ENCODE measurements at regions not wholly inside any gene's neighbourhood (a gene's known extent, or its start where the extent isn't known, plus 50 kb on each side); places are given as distances from the start of the nearest gene placed in this dataset.

- BruUV-seq (replicated peaks) = no TSS peak
- ChIA-PET CTCF (ENCODE audit: unreplicated experiment) (no interaction called here), POLR2A (interaction anchor here (0.6 kb wide), 1 partner anchor 27 kb away, joined by 3 read pairs; no protein-coding TSS in a partner anchor)
- H3K9me3 ChIP-seq (ENCODE audit: low read length) = no peaks in the 10 kb centered on the region
- no peak overlapping the region for H3K4me3 ChIP-seq (ENCODE audit: low read depth, low read length, poor library complexity, severe bottlenecking)
- DNase-seq (ENCODE audit: low spot score) = no peak
- intact Hi-C loops (cut with micrococcal nuclease; ENCODE audit: unreplicated experiment) = no loop called here
- no peaks in the 10 kb centered on the region for H3K36me3 ChIP-seq (ENCODE audit: insufficient read depth, low read length)
- H3K79me2 ChIP-seq (ENCODE audit: insufficient read depth, low read depth, low read length) = no peaks in the 10 kb centered on the region
- no peaks in the 10 kb centered on the region for H3K9me2 ChIP-seq (ENCODE audit: insufficient read depth, low read length)
- no peaks in the 10 kb centered on the region for H4K20me1 ChIP-seq (ENCODE audit: insufficient read depth, low read length)
- no peak overlapping the region for H3K27ac ChIP-seq (ENCODE audit: low read depth, low read length, poor library complexity, severe bottlenecking)
- TF ChIP-seq, protein P1, sequence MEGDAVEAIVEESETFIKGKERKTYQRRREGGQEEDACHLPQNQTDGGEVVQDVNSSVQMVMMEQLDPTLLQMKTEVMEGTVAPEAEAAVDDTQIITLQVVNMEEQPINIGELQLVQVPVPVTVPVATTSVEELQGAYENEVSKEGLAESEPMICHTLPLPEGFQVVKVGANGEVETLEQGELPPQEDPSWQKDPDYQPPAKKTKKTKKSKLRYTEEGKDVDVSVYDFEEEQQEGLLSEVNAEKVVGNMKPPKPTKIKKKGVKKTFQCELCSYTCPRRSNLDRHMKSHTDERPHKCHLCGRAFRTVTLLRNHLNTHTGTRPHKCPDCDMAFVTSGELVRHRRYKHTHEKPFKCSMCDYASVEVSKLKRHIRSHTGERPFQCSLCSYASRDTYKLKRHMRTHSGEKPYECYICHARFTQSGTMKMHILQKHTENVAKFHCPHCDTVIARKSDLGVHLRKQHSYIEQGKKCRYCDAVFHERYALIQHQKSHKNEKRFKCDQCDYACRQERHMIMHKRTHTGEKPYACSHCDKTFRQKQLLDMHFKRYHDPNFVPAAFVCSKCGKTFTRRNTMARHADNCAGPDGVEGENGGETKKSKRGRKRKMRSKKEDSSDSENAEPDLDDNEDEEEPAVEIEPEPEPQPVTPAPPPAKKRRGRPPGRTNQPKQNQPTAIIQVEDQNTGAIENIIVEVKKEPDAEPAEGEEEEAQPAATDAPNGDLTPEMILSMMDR (conservative IDR thresholded peaks at IDR 0.05; ENCODE audit: low read length) = no peak
- no peak for TF ChIP-seq EZH2phosphoT487 (IDR thresholded peaks at IDR 0.05; ENCODE audit: borderline replicate concordance, low read depth, low read length)
- H3K4me1 ChIP-seq (ENCODE audit: insufficient read depth, low read length, poor library complexity, severe bottlenecking) = no peaks in the 10 kb centered on the region
- H2AFZ ChIP-seq (ENCODE audit: low read length) = no peak overlapping the region
- H3K4me2 ChIP-seq (ENCODE audit: low read length) = no peak overlapping the region
These were observed 875.4 kb upstream of the WWC1 start for GRCh38 chr5:167415779-167416746.

- no peak overlapping the region for H3K27ac ChIP-seq (ENCODE audit: low read depth, low read length, poor library complexity, severe bottlenecking)
- H4K20me1 ChIP-seq (ENCODE audit: insufficient read depth, low read length) = no peaks in the 10 kb centered on the region
- no peak overlapping the region for H2AFZ ChIP-seq (ENCODE audit: low read length)
- H3K4me1 ChIP-seq (ENCODE audit: insufficient read depth, low read length, poor library complexity, severe bottlenecking) = no peaks in the 10 kb centered on the region
- no peaks in the 10 kb centered on the region for H3K9me3 ChIP-seq (ENCODE audit: low read length)
- TF ChIP-seq EZH2phosphoT487 (IDR thresholded peaks at IDR 0.05; ENCODE audit: borderline replicate concordance, low read depth, low read length) = no peak
- TF ChIP-seq, protein P1 (conservative IDR thresholded peaks at IDR 0.05; ENCODE audit: low read length) = no peak
- H3K79me2 ChIP-seq (ENCODE audit: insufficient read depth, low read depth, low read length) = no peaks in the 10 kb centered on the region
- CTCF ChIA-PET (ENCODE audit: unreplicated experiment) = no interaction called here
- POLR2A ChIA-PET = no interaction called here
- DNase-seq (ENCODE audit: low spot score) = no peak
- no peak overlapping the region for H3K4me2 ChIP-seq (ENCODE audit: low read length)
- H3K9me2 ChIP-seq (ENCODE audit: insufficient read depth, low read length) = no peaks in the 10 kb centered on the region
- intact Hi-C loops (cut with micrococcal nuclease; ENCODE audit: unreplicated experiment) = no loop called here
- no peaks in the 10 kb centered on the region for H3K36me3 ChIP-seq (ENCODE audit: insufficient read depth, low read length)
- BruUV-seq (replicated peaks) = no TSS peak
- no peak overlapping the region for H3K4me3 ChIP-seq (ENCODE audit: low read depth, low read length, poor library complexity, severe bottlenecking)
These were observed 873.8 kb upstream of the WWC1 start for GRCh38 chr5:167417662-167418061.

DNA sequence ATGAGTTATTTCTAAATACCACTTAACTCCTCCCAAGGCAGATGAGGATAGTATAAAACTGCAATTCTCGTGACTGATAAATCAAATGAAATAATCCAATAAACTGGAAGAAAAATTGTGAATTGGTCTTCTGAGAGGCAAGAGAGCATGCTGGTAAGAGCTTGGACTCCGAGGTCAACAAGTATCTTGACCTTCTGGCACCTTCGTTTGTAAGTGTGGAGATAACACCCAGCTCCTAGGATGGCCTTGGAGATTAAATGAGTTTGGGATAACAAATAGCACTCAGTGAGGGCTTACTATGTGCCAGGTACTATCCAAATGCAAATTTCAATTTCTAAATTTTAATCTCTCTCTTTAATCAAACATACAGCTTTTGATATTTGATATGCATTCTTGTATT, 866.3 kb upstream of the WWC1 start:
- H3K36me3 ChIP-seq (ENCODE audit: insufficient read depth, low read length) = no peaks in the 10 kb centered on the region
- H3K4me2 ChIP-seq (ENCODE audit: low read length) = no peak overlapping the region
- H3K4me3 ChIP-seq (ENCODE audit: low read depth, low read length, poor library complexity, severe bottlenecking) = no peak overlapping the region
- H3K27ac ChIP-seq (ENCODE audit: low read depth, low read length, poor library complexity, severe bottlenecking) = no peak overlapping the region
- no peak overlapping the region for H2AFZ ChIP-seq (ENCODE audit: low read length)
- CTCF ChIA-PET (ENCODE audit: unreplicated experiment) = no interaction called here
- DNase-seq (ENCODE audit: low spot score) = no peak
- intact Hi-C loops (cut with micrococcal nuclease; ENCODE audit: unreplicated experiment) = no loop called here
- TF ChIP-seq, protein P1 (conservative IDR thresholded peaks at IDR 0.05; ENCODE audit: low read length) = no peak
- TF ChIP-seq EZH2phosphoT487 (IDR thresholded peaks at IDR 0.05; ENCODE audit: borderline replicate concordance, low read depth, low read length) = no peak
- H3K79me2 ChIP-seq (ENCODE audit: insufficient read depth, low read depth, low read length) = no peaks in the 10 kb centered on the region
- POLR2A ChIA-PET = no interaction called here
- no peaks in the 10 kb centered on the region for H3K9me3 ChIP-seq (ENCODE audit: low read length)
- H3K9me2 ChIP-seq (ENCODE audit: insufficient read depth, low read length) = no peaks in the 10 kb centered on the region
- no TSS peak for BruUV-seq (replicated peaks)
- no peaks in the 10 kb centered on the region for H3K4me1 ChIP-seq (ENCODE audit: insufficient read depth, low read length, poor library complexity, severe bottlenecking)
- H4K20me1 ChIP-seq (ENCODE audit: insufficient read depth, low read length) = no peaks in the 10 kb centered on the region
